DND-41 (cell line): ENCODE measurements at regions not wholly inside any gene's neighbourhood (a gene's known extent, or its start where the extent isn't known, plus 50 kb on each side); places are given as distances from the start of the nearest gene placed in this dataset.

ENCODE experiments used
- EZH2 ChIP-seq: IDR thresholded peaks from 3 replicates; pipeline ENCODE4 v1.6.1; 2012; ENCODE audit warnings: borderline replicate concordance, low read depth, mild to moderate bottlenecking, moderate library complexity, low read length, inconsistent platforms; ENCODE audit not compliant: severe bottlenecking
- TF ChIP-seq, protein P1 (sequence below): IDR thresholded peaks from 2 replicates; pipeline ENCODE4 v1.5.1; 2012; ENCODE audit warnings: borderline replicate concordance, low read length, moderate library complexity, mild to moderate bottlenecking; ENCODE audit not compliant: poor library complexity, severe bottlenecking; ENCODE audit errors: extremely low read depth

DNA sequence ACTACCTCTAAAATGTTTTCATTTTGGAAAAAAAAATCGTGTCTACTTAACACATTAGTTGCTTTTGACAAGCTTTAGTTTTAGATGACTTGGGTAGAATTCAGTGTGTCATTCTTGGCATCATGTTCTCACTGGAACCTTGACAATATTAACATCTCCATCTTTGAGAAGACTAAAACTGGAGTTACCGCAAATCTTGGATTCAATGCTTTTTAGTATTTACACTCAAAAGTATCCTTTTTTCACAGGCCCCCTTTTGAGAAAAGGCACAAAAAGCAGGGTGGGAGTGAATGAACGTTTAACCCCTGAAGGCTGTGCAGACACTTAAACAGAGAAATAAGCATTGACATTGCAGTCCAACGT lies 549.1 kb downstream of the CSNK1G3 start:
- TF ChIP-seq, protein P1, sequence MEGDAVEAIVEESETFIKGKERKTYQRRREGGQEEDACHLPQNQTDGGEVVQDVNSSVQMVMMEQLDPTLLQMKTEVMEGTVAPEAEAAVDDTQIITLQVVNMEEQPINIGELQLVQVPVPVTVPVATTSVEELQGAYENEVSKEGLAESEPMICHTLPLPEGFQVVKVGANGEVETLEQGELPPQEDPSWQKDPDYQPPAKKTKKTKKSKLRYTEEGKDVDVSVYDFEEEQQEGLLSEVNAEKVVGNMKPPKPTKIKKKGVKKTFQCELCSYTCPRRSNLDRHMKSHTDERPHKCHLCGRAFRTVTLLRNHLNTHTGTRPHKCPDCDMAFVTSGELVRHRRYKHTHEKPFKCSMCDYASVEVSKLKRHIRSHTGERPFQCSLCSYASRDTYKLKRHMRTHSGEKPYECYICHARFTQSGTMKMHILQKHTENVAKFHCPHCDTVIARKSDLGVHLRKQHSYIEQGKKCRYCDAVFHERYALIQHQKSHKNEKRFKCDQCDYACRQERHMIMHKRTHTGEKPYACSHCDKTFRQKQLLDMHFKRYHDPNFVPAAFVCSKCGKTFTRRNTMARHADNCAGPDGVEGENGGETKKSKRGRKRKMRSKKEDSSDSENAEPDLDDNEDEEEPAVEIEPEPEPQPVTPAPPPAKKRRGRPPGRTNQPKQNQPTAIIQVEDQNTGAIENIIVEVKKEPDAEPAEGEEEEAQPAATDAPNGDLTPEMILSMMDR, result no peak
- no peak for TF ChIP-seq EZH2
